NT2/D1 (cell line): ENCODE measurements at regions not wholly inside any gene's neighbourhood (a gene's known extent, or its start where the extent isn't known, plus 50 kb on each side); places are given as distances from the start of the nearest gene placed in this dataset.

Source experiments
- YY1 ChIP-seq: IDR thresholded peaks from 2 replicates; pipeline ENCODE4 v1.6.1; 2011; ENCODE audit not compliant: insufficient read length, insufficient read depth
- ZNF274 ChIP-seq: IDR thresholded peaks from 2 replicates; pipeline ENCODE4 v1.6.1; 2011; ENCODE audit warnings: mild to moderate bottlenecking, low read depth, low read length

GRCh38 chr4:123176605-123177004, 220.0 kb upstream of the SPRY1 start:
- no peak for TF ChIP-seq YY1
- no peak for TF ChIP-seq ZNF274
